SK-N-SH (cell line): ENCODE measurements at regions not wholly inside any gene's neighbourhood (a gene's known extent, or its start where the extent isn't known, plus 50 kb on each side); places are given as distances from the start of the nearest gene placed in this dataset.

Experiments used
- CTCF ChIA-PET: fragments of 300-600, 350-600 bp; formaldehyde crosslinking; extraction: SDS; loops from one replicate; lab custom pipeline; 2021; lab: Yijun Ruan, JAX
- POLR2A ChIA-PET: fragments of 350-600 bp; sonication (Branson Sonifier 250); formaldehyde crosslinking; extraction: SDS; loops from one replicate; lab custom pipeline; 2020; ENCODE audit warnings: antibody characterized with exemption, inconsistent platforms; lab: Yijun Ruan, JAX
- DNase-seq: peaks from one replicate; pipeline ENCODE4 v3.0.0; 2012
- H2AFZ ChIP-seq: fragments of 200-600 bp; sonication (generic); 2 replicates; pipeline ENCODE4 v1.8.1; 2016; ENCODE audit warnings: antibody characterized with exemption, mild to moderate bottlenecking, low read depth
- H3F3A ChIP-seq: fragments of 200-600 bp; sonication (generic); replicated peaks from 2 replicates; pipeline ENCODE3; 2016; ENCODE audit warnings: antibody characterized with exemption, mild to moderate bottlenecking; ENCODE audit not compliant: insufficient read depth
- H3K27ac ChIP-seq, 2 experiments: fragments of 200-500 bp in 1 of 2; fragments of 200-600 bp in 1 of 2; sonication (Bioruptor generic) in 1 of 2; sonication (generic), shearing (Covaris generic) in 1 of 2; 2 replicates each; pipeline versions ENCODE4 v1.5.1 to v1.6.1; 2014 to 2016; ENCODE audit warnings: low read depth in 2 of 2, inconsistent platforms in 1 of 2, low read length in 1 of 2, mild to moderate bottlenecking in 1 of 2, mixed read lengths in 1 of 2
- H3K27me3 ChIP-seq: fragments of 200-600 bp; sonication (generic), shearing (Covaris generic); 2 replicates; pipeline ENCODE4 v1.6.1; 2016; ENCODE audit warnings: mixed run types; ENCODE audit not compliant: insufficient read depth
- H3K36me3 ChIP-seq, 2 experiments: fragments of 200-500 bp in 1 of 2; fragments of 200-600 bp in 1 of 2; sonication (Bioruptor generic) in 1 of 2; sonication (generic) in 1 of 2; replicated peaks in 1 of 2; 2 replicates each; pipeline versions ENCODE3 to v1.5.1; 2014 to 2016; ENCODE audit warnings: low read length in 1 of 2, mild to moderate bottlenecking in 1 of 2; ENCODE audit not compliant: insufficient read depth in 2 of 2, control insufficient read depth in 1 of 2
- H3K4me1 ChIP-seq, 2 experiments: fragments of 200-500 bp in 1 of 2; fragments of 200-600 bp in 1 of 2; sonication (Bioruptor generic) in 1 of 2; sonication (generic), shearing (Covaris generic) in 1 of 2; 2 replicates each; pipeline versions ENCODE4 v1.5.1 to v1.6.1; 2014 to 2016; ENCODE audit warnings: low read depth in 1 of 2, low read length in 1 of 2, mixed run types in 1 of 2; ENCODE audit not compliant: insufficient read depth in 2 of 2, control insufficient read depth in 1 of 2
- H3K4me2 ChIP-seq: fragments of 200-600 bp; sonication (generic), shearing (Covaris generic); 2 replicates; pipeline ENCODE4 v1.6.1; 2017; ENCODE audit warnings: mixed run types
- H3K4me3 ChIP-seq, 2 experiments: fragments of 200-500 bp in 1 of 2; fragments of 200-600 bp in 1 of 2; sonication (Bioruptor generic) in 1 of 2; sonication (generic), shearing (Covaris generic) in 1 of 2; 2 replicates each; pipeline versions ENCODE4 v1.5.1 to v1.8.1; 2014 to 2016; ENCODE audit warnings: low read depth in 2 of 2, inconsistent platforms in 1 of 2, low read length in 1 of 2, mild to moderate bottlenecking in 1 of 2, mixed read lengths in 1 of 2, moderate library complexity in 1 of 2
- H3K79me2 ChIP-seq: fragments of 200-600 bp; sonication (generic); 2 replicates; pipeline ENCODE4 v1.8.1; 2017; ENCODE audit warnings: mild to moderate bottlenecking; ENCODE audit not compliant: insufficient read depth
- H3K9ac ChIP-seq: fragments of 200-600 bp; sonication (generic); 2 replicates; pipeline ENCODE4 v1.6.1; 2017; ENCODE audit warnings: mixed run types
- H3K9me2 ChIP-seq: fragments of 200-600 bp; sonication (generic); 2 replicates; pipeline ENCODE4 v1.6.1; 2017; ENCODE audit warnings: mixed run types
- H3K9me3 ChIP-seq: fragments of 200-600 bp; sonication (generic); 2 replicates; pipeline ENCODE4 v1.6.1; 2017; ENCODE audit warnings: mixed run types, mild to moderate bottlenecking, moderate library complexity
- H4K20me1 ChIP-seq: fragments of 200-600 bp; sonication (generic); 2 replicates; pipeline ENCODE4 v1.6.1; 2017; ENCODE audit warnings: mild to moderate bottlenecking, mixed run types; ENCODE audit not compliant: insufficient read depth
- CHD2 ChIP-seq: fragments of 150-350 bp; IDR thresholded peaks from 2 replicates; pipeline ENCODE4 v1.6.1; 2018; ENCODE audit warnings: low read length; ENCODE audit not compliant: partially characterized antibody
- ELF1 ChIP-seq: IDR thresholded peaks from 2 replicates; pipeline ENCODE4 v1.4.0; 2012
- EP300 ChIP-seq, 2 experiments: IDR thresholded peaks; 2 replicates each; pipeline versions ENCODE4 v1.4.0 to v1.6.1; 2012; ENCODE audit warnings: borderline replicate concordance in 1 of 2, low read depth in 1 of 2, low read length in 1 of 2
- FOSL2 ChIP-seq: IDR thresholded peaks from 2 replicates; pipeline ENCODE4 v1.4.0; 2012; ENCODE audit warnings: low read depth, mild to moderate bottlenecking, moderate library complexity, borderline replicate concordance
- IRF3 ChIP-seq: fragments of 150-350 bp; IDR thresholded peaks from 2 replicates; pipeline ENCODE4 v1.6.1; 2016; ENCODE audit warnings: mild to moderate bottlenecking, low read depth, low read length
- MAX ChIP-seq: IDR thresholded peaks from 2 replicates; pipeline ENCODE4 v1.4.0; 2012; ENCODE audit warnings: low read depth
- MEF2A ChIP-seq: IDR thresholded peaks from 2 replicates; pipeline ENCODE4 v1.4.0; 2012; ENCODE audit warnings: low read depth, borderline replicate concordance
- MXI1 ChIP-seq: IDR thresholded peaks from 2 replicates; pipeline ENCODE4 v1.6.1; 2012; ENCODE audit warnings: mild to moderate bottlenecking, low read depth, low read length, improper control_type of control experiment
- NFIC ChIP-seq: IDR thresholded peaks from 2 replicates; pipeline ENCODE4 v1.4.0; 2012; ENCODE audit warnings: borderline replicate concordance
- NRF1 ChIP-seq: IDR thresholded peaks from 2 replicates; pipeline ENCODE4 v1.6.1; 2012; ENCODE audit warnings: low read depth, mild to moderate bottlenecking, low read length
- PBX3 ChIP-seq: IDR thresholded peaks from 2 replicates; pipeline ENCODE4; 2012
- POLR2AphosphoS5 ChIP-seq: IDR thresholded peaks from 2 replicates; pipeline ENCODE4 v1.6.1; 2012; ENCODE audit warnings: low read depth, low read length
- REST ChIP-seq: IDR thresholded peaks from 2 replicates; pipeline ENCODE4 v1.6.1; 2012; ENCODE audit warnings: mild to moderate bottlenecking, low read depth, low read length, moderate library complexity
- RFX5 ChIP-seq: IDR thresholded peaks from 2 replicates; pipeline ENCODE4 v1.6.1; 2012; ENCODE audit warnings: mild to moderate bottlenecking, improper control_type of control experiment, low read length
- RXRA ChIP-seq: IDR thresholded peaks from 2 replicates; pipeline ENCODE4 v1.4.0; 2012; ENCODE audit warnings: low read depth, mild to moderate bottlenecking, borderline replicate concordance
- USF2 ChIP-seq: fragments of 150-350 bp; IDR thresholded peaks from 2 replicates; pipeline ENCODE4 v1.6.1; 2017; ENCODE audit warnings: antibody characterized with exemption, low read length, low read depth, borderline replicate concordance
- ZBTB33 ChIP-seq: IDR thresholded peaks from 2 replicates; pipeline ENCODE4 v1.4.0; 2012; ENCODE audit warnings: low read depth, borderline replicate concordance
- WGBS: methylation state at CpG from one replicate; pipeline ENCODE4 v1.1.6; 2017; ENCODE audit warnings: low lambda C conversion rate; 5-methylcytosine and 5-hydroxymethylcytosine counted together

- H3K9me3 ChIP-seq, result no peaks in the 10 kb centered on the region
- no peak overlapping the region for H2AFZ ChIP-seq
- H3K4me1 ChIP-seq, result no peaks in the 10 kb centered on the region
- ChIA-PET POLR2A (no interaction called here), CTCF (no interaction called here)
- DNase-seq, result no peak
- no peaks in the 10 kb centered on the region for H3K79me2 ChIP-seq
- H3F3A ChIP-seq, result no peaks in the 10 kb centered on the region
- no peak overlapping the region for H3K4me2 ChIP-seq
- no peaks in the 10 kb centered on the region for H3K9me2 ChIP-seq
- no peak overlapping the region for H3K9ac ChIP-seq
- H3K4me3 ChIP-seq, result no peak overlapping the region
- no peaks in the 10 kb centered on the region for H4K20me1 ChIP-seq
- no peak overlapping the region for H3K27ac ChIP-seq
- H3K36me3 ChIP-seq, result no peaks in the 10 kb centered on the region
- TF ChIP-seq CHD2, result no peak
- no peak for TF ChIP-seq MXI1
- TF ChIP-seq RXRA, result no peak
- no peak for TF ChIP-seq REST
- peaks cover 41% of the 10 kb centered on the region for H3K27me3 ChIP-seq
- 8% methylated on average over 9 of the region's 9 CpGs for WGBS
Measured at GRCh38 chr5:1966461-1966860, 83.7 kb upstream of the IRX4 start.

- H3K79me2 ChIP-seq, result no peaks in the 10 kb centered on the region
- no peaks in the 10 kb centered on the region for H3K9me2 ChIP-seq
- H3K4me1 ChIP-seq, result no peaks in the 10 kb centered on the region
- no peaks in the 10 kb centered on the region for H3K36me3 ChIP-seq
- WGBS, result 3% methylated on average over 7 of the region's 7 CpGs
- peaks cover 39% of the 10 kb centered on the region; the same call in 1 of the 2 replicates for H3K27me3 ChIP-seq
- no peak overlapping the region for H3K4me2 ChIP-seq
- no peak overlapping the region for H2AFZ ChIP-seq
- H3K4me3 ChIP-seq, result no peak overlapping the region
- no peak overlapping the region for H3K27ac ChIP-seq
- no peak for DNase-seq
- ChIA-PET CTCF (no interaction called here), POLR2A (no interaction called here)
- H3K9ac ChIP-seq, result no peak overlapping the region
- H3K9me3 ChIP-seq, result no peaks in the 10 kb centered on the region
- H3F3A ChIP-seq, result no peaks in the 10 kb centered on the region
- H4K20me1 ChIP-seq, result no peaks in the 10 kb centered on the region
- TF ChIP-seq POLR2AphosphoS5, result no peak
- no peak for TF ChIP-seq USF2
- TF ChIP-seq FOSL2, result no peak
- no peak for TF ChIP-seq RFX5
- TF ChIP-seq PBX3, result no peak
- no peak for TF ChIP-seq CHD2
- TF ChIP-seq NRF1, result no peak
- no peak for TF ChIP-seq MAX
- TF ChIP-seq MXI1, result no peak
- no peak for TF ChIP-seq IRF3
- TF ChIP-seq MEF2A, result no peak
- no peak for TF ChIP-seq EP300 (IDR thresholded peaks at IDR 0.05; ENCODE audit: borderline replicate concordance in 1 of 2, low read depth in 1 of 2, low read length in 1 of 2)
- no peak for TF ChIP-seq RXRA
- TF ChIP-seq ZBTB33, result no peak
- no peak for TF ChIP-seq ELF1
- no peak for TF ChIP-seq NFIC
Measured at GRCh38 chr5:1965925-1966324, 83.2 kb upstream of the IRX4 start.
